ENCODE measurements at regions not wholly inside any gene's neighbourhood (a gene's known extent, or its start where the extent isn't known, plus 50 kb on each side); places are given as distances from the start of the nearest gene placed in this dataset.

DNA sequence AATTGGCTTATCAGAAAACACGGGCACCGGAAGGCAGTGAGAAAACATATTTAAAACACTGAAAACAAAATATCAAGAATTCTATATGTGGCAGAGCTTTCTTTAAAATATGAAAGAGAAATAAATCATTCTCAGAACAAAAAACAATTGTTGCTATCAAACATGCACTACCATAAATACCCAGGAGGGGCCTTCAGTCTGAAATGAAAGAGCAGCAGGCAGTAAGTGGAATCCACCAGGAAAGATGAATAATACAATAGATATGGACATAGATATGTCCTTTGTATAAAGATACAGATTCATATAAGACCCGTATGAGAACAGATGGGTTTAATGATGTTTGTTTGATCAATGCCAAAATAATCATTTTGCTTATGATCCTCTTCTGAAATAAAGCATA lies 142.0 kb downstream of the TMEM18 start:
- Histone ChIP-seq H3K4me2 (ENCODE audit: low read length) (no peak overlapping the region), H3K79me2 (ENCODE audit: insufficient read depth, low read length) (no peaks in the 10 kb centered on the region), H3K9me2 (ENCODE audit: insufficient read depth) (no peaks in the 10 kb centered on the region), H3K9ac (ENCODE audit: low read length) (no peak overlapping the region), H2AFZ (ENCODE audit: low read depth, low read length, poor library complexity, severe bottlenecking) (no peak overlapping the region), H3K27me3 (ENCODE audit: insufficient read depth, low read length) (no peaks in the 10 kb centered on the region), H3K4me3 (replicated peaks in 1 of 2; ENCODE audit: low read depth in 1 of 2, low read length in 2 of 2) (no peak overlapping the region), H3K4me1 (ENCODE audit: control insufficient read depth in 1 of 2, insufficient read depth in 2 of 2, low read length in 2 of 2) (no peaks in the 10 kb centered on the region), H3K9me3 (ENCODE audit: control insufficient read depth in 1 of 2, insufficient read depth in 1 of 2, low read depth in 1 of 2, low read length in 2 of 2) (0 out of 4 replicates have a peak, but pooled peaks cover 0 to 3% of the 10 kb centered on the region in 2 experiments), H3K36me3 (ENCODE audit: control insufficient read depth in 1 of 2, insufficient read depth in 2 of 2, low read length in 2 of 2) (no peaks in the 10 kb centered on the region), H3K27ac (ENCODE audit: low read depth, low read length) (no peak overlapping the region), H4K20me1 (ENCODE audit: insufficient read depth) (no peaks in the 10 kb centered on the region)
- peak; percentile 10 for DNase-seq (ENCODE audit: low read depth, low spot score)
- RAD21 ChIA-PET (ENCODE audit: low non-redundant PET in 1 of 2, low total read pairs in 2 of 2, uncharacterized antibody in 2 of 2, unreplicated experiment in 2 of 2): no interaction called here
- CTCF ChIA-PET: no interaction called here
- BruUV-seq (replicated peaks): no TSS peak
- POLR2A ChIA-PET: no interaction called here
- TF ChIP-seq, protein P1, sequence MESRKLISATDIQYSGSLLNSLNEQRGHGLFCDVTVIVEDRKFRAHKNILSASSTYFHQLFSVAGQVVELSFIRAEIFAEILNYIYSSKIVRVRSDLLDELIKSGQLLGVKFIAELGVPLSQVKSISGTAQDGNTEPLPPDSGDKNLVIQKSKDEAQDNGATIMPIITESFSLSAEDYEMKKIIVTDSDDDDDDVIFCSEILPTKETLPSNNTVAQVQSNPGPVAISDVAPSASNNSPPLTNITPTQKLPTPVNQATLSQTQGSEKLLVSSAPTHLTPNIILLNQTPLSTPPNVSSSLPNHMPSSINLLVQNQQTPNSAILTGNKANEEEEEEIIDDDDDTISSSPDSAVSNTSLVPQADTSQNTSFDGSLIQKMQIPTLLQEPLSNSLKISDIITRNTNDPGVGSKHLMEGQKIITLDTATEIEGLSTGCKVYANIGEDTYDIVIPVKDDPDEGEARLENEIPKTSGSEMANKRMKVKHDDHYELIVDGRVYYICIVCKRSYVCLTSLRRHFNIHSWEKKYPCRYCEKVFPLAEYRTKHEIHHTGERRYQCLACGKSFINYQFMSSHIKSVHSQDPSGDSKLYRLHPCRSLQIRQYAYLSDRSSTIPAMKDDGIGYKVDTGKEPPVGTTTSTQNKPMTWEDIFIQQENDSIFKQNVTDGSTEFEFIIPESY (IDR thresholded peaks at IDR 0.05; ENCODE audit: extremely low read depth, insufficient replicate concordance, low read length): no peak
- TF ChIP-seq YY1 (IDR thresholded peaks at IDR 0.05; ENCODE audit: extremely low read depth, insufficient replicate concordance, low read depth, low read length): no peak
- no peak for TF ChIP-seq SP1 (IDR thresholded peaks at IDR 0.05; ENCODE audit: low read depth)
- TF ChIP-seq, protein P2, sequence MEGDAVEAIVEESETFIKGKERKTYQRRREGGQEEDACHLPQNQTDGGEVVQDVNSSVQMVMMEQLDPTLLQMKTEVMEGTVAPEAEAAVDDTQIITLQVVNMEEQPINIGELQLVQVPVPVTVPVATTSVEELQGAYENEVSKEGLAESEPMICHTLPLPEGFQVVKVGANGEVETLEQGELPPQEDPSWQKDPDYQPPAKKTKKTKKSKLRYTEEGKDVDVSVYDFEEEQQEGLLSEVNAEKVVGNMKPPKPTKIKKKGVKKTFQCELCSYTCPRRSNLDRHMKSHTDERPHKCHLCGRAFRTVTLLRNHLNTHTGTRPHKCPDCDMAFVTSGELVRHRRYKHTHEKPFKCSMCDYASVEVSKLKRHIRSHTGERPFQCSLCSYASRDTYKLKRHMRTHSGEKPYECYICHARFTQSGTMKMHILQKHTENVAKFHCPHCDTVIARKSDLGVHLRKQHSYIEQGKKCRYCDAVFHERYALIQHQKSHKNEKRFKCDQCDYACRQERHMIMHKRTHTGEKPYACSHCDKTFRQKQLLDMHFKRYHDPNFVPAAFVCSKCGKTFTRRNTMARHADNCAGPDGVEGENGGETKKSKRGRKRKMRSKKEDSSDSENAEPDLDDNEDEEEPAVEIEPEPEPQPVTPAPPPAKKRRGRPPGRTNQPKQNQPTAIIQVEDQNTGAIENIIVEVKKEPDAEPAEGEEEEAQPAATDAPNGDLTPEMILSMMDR (IDR thresholded peaks at IDR 0.05 in 2 of 3, conservative IDR thresholded peaks at IDR 0.05 in 1 of 3; ENCODE audit: borderline replicate concordance in 1 of 3, insufficient read depth in 1 of 3, low read depth in 2 of 3, low read length in 2 of 3): peak; percentile 15 to 51 (median 39); a peak in 4 of 6 replicates
- TF ChIP-seq JUND (IDR thresholded peaks at IDR 0.05): no peak
- TF ChIP-seq RAD21 (IDR thresholded peaks at IDR 0.05; ENCODE audit: low read depth): peak; percentile 36; the same call in 1 of the 2 replicates
- TF ChIP-seq POLR2A (IDR thresholded peaks at IDR 0.05; ENCODE audit: borderline replicate concordance, extremely low read depth, insufficient read depth, insufficient read length): no peak
- ATAC-seq: peak; percentile 63
- intact Hi-C loops (cut with micrococcal nuclease): no loop called here

Data from HCT116 (cell line).